Activated naive CD8-positive, alpha-beta T cell treated with anti-CD3 and anti-CD28 coated beads, Interleukin-2, amount 50 U/mL, for 16 hours (primary cell): ENCODE measurements at regions not wholly inside any gene's neighbourhood (a gene's known extent, or its start where the extent isn't known, plus 50 kb on each side); places are given as distances from the start of the nearest gene placed in this dataset.
"Not testable (repeated sequence)": the region's sequence is repeated elsewhere in the genome, so short reads cannot be mapped to it uniquely, and the experiment has no call there.

Experiments
- DNase-seq: peaks from one replicate; pipeline ENCODE4 v3.0.0-alpha.2; 2020; ENCODE audit warnings: low read depth, low spot score

DNA sequence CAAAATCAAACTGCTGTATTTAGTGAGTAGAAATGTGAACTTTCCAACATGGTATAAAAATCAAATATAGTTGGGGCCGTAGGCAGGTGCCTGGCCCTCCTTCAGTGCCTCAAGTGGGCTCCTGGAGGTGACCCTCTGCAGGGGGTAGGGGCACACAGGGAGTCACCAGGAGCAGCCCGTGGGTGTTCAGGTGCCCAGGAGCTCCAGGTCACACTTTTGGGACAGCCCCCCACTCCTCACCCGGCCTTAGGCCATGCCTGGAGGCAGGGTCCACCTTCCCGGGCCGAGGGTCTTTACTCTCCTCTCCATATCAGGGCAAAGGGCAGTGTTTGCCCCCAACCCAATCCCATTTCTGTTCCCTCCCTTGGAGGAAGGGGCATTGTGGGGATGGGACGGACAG is 108.0 kb upstream of the MTAP start:
- DNase-seq = no peak

DNA sequence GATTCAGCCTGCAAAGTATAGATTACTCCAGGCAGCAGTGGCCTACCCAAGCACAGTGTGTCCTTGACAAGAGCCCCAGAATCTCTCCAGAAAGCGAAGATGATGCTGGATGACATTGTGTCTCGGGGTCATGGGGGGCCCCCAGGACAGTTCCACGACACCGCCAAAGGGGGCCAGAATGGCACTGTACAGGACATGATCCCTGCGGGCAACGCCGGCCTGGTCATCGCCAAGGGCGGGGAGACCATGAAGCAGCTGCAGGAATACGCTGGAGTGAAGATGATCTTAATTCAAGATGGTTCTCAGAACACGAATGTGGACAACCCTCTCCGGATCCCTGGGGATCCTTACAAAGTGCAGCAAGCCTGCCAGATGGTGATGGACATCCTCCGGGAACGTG is 107.0 kb upstream of the MTAP start:
- DNase-seq = no peak

DNA sequence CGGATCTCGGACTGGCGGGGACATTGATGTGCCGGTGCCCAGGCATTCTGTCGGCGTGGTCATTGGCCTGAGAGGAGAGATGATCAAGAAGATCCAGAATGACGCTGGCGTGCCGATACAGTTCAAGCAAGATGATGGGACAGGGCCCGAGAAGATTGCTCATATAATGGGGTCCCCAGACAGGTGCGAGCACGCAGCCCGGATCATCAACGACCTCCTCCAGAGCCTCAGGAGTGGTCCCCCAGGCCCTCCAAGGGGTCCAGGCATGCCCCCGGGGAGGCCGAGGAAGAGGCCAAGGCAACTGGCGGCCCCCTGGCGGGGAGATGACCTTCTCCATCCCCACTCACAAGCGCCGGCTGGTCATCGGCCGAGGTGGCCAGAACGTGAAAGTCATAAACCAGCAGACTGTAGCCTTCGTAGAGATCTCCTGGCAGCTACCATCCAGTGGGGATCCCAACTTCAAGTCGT is 106.5 kb upstream of the MTAP start:
- no peak for DNase-seq

DNA sequence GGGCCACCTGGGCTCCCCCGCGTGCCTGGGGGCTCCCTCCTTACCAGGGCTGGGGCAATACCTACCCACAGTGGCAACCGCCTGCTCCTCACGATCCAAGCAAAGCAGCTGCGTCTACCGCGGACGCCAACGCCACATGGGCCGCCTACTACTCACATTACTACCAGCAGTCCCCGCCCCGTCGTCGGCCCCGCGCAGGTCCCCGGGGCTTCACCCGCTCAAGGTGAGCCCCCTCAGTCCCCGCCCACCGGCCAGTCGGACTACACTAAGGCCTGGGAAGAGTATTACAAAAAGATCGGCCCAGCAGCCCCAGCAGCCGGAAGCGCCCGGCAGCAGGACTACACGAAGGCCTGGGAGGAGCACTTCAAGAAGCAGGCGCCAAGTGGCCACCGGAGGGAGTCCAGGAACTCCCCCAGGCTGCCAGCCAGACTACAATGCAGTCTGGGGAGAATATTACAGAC is 106.0 kb upstream of the MTAP start:
- no peak for DNase-seq

DNA sequence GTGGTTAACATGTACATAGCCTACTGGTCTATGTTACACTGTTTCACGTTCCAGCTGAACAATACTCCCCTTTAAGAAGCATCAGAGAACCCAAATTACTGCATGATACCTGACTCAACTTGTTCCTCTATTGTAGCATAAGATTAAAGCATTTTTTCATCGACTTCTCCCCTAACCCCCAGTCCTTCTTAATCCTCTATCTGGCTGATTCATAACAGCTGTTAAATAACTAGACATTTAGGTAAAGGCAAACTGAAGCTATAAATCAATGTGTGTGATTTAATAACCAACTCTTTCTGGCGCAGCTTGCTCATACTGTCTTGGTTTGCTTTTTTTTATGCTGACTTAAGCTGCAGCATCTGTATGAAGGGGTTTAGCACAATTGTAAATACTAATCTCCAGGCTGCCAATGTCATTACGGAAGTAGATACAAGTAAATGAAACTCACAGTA is 94.2 kb upstream of the MTAP start:
- no peak for DNase-seq

DNA sequence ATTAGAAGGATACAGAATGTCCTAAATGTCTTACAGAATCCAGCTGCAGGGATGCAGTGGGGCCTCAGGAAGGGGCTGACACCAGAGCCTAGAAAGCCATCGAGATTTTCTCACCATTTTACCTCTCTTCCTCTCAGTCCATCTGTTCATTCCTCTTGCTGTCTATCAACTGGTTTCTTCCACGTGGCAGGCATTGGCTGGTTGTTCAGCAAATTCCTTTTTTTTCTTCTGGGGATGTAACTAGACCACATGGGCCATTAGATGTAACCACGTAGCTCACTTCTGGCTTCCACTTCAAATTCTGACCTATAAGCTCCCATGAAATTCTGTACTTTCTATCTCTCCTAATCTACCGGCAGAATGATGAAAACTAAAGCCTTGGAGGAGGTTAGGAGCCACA is 93.6 kb upstream of the MTAP start:
- no peak for DNase-seq

DNA sequence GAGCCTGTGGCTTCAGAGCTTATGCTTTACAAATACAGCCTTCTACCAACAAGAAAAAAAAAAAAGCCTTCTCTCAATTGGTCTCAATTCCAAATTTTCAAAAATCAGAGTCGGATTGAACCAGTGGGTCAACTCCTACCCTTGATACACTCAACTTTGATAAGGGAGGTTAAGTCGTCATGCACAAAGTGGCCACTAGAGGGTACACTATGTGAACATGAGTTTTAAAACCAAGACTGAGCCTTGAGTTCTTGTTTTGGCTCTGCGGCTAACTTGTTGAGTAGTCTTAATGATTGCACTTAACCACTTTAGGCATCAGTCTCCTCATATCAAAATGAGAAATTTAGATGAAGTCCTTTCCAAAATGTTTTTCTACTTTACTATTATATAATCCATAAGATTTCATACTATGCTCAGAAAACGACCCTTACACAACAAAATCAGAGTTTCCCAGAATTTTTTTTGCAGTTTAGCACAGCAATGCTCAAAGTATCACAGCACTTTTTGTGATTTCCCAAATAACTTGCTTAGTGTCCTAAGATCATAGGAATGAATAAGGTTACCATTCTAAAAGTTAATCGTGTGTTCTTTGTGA is 92.9 kb upstream of the MTAP start:
- DNase-seq = peak; percentile 46

DNA sequence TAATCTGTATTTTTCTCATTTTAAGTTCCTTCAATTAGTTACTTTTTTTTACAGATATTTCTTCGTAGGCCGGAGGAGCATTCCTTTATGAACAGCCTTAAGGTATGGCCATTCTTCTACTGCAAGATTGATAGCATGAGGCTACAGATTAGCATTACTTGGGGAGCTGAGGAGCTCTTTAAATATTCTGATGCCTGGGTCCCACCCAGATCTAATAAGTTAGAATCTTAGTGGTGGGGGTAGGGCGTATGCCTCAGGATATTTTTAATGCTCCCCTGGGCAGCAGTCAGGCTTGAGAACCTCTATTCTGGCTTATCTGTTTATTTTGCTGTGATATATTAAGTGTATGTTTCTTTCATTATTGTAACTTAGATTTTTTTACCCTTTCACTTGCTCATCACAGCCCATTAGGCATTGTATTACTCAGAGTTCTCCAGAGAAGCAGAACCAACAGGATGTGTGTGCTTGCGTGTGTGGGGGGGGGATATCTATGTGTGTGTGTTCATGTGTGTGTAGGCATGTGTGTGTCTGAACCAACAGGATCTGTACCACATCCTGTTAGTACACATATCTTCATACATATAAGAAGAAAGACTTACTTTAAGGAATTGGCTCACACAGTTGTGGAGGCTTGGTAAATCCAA is 91.8 kb upstream of the MTAP start:
- DNase-seq = no peak

DNA sequence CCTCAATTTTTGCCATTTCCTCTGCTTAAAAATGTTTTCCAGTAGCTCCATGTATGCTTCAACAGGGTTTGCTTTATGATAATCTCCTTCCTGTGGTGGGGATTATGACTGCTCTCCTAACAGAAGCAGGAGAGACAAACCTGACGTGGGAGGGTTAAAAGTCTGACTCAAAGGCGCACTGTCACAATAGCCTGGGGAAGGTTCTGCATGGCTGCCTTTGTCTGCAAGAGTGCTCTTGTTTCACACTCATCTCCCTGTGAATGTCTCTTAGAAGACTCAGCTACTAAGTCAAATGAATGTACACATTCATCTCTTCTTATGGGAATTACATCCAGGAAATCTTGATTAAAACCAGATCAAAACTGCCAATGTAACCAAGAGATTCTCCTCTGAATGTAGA is 90.9 kb upstream of the MTAP start:
- DNase-seq = no peak

DNA sequence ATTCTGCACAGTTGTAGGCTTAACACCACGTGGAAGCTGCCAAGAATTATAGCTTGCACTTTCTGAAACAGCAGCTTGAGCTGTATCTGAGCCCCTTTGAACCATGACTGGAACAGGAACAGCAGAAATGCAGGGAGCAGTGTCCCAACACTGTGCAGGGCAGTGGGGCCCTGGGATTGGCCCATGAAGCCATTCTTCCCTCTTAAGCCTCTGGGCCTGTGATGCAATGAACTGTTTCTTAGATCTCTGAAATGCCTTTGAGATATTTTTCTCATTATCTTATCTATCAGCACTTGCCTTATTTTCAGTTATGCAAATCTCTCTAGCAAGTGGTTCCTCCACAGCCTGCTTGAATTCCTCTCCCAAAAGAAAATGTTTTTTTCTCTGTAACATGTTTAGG is 87.0 kb upstream of the MTAP start:
- DNase-seq = no peak

DNA sequence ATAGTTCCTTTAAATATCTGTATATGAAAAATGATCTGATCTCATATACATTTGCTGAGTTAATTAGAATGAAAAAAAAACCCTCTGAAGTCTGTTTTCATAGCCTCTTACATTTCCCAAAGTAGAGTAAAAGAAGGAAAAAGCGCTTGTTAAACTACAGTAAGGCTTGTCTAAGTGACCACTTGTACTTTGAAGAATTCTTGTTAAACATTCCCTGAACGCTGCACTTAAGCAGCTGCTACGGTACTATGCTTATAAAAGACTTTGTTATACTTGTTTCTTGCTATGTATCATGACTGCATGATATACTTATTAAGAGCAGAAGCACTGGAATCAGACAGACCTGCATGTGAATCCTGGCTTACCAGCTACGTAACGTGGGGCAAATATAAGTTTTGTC is 81.7 kb upstream of the MTAP start:
- DNase-seq = no peak

DNA sequence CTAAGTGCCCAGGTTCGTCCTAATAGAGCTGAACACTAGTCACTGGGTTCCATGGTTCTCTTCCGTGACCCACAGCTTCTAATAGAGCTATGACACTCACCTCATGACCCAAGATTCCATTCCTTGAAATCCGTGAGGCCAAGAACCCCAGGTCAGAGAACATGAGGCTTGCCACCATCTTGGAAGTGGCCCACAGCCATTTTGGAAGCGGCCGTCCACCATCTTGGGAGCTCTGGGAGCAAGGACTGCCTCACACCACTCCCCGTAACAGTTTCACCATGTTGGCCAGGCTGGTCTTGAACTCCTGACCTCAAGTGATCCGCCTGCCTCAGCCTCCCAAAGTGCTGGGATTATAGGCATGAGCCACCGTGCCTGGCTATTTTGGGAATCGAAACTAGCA is 75.0 kb upstream of the MTAP start:
- DNase-seq = not testable (repeated sequence)

DNA sequence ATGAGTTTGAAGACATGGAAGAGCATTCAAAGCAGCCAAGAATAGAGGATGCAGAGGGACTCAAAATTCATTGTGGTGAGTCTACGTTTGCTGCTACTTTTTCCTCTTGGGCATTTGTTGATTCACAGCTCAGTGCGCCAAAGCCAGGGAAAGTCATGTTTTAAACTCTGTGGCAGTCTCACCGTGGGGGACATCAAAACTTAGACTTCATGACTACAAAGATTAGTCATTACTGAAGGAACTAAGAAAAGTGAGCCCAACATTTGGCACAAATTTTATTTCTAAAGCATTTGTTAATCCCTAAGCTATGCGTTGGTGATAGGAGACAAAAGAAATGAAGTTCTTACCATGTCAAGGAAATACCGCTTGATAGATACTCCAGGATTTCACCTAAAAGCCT is 73.7 kb upstream of the MTAP start:
- DNase-seq = no peak

DNA sequence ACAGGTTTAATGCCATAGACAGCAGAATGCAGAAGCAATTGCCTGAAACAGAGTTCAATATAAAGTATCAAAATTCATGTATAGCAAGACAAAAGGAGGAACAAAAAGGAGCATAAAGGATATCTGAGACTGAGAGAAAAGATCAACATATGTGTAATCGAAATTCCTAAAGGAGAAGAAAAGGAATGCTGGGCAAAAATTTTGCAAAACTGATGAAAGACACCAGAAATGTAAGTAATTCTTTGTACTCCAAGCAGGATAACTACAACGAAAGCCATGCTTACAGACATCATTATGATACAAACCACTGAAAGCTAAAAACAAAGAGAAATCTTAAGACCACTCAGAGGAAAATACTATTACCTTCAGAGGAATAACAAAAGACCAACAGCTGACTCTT is 72.8 kb upstream of the MTAP start:
- DNase-seq = no peak

DNA sequence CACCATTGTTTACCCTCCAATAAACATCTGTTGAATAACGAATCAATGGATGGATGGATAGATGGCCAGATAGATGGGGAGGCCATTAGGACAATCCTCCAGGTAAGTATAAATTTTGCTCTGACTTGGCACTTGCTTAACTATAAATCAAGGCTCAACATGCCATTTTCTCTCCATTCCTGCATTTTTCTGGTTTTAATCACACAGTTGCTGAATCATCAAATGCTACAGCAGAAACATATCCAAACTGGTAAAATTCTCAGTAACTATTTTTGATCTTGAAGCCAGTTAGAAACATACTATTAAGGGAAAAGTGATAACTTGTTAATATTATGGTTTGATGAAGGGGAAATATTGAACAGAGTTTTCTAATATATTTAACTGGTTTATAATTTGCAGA is 71.5 kb upstream of the MTAP start:
- DNase-seq = no peak

DNA sequence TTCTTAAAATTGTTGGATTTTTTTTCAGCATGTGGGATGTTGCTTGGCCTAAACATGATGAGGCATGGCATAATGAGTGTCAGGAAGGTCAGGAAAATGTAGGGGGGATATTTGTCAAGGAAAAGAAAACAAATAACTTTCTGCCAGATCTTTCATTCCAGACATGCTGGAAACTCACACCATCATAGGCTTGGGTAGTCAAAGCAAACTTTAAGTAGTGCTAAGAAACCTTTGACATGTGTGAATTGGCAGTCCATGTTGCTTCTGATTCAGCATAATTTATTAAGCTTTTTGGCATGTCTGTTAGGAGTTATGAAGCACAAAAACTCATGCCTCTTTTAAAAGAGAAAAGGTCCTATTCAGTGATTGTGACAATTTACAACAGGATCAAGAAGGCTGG is 61.3 kb upstream of the MTAP start:
- DNase-seq = no peak

DNA sequence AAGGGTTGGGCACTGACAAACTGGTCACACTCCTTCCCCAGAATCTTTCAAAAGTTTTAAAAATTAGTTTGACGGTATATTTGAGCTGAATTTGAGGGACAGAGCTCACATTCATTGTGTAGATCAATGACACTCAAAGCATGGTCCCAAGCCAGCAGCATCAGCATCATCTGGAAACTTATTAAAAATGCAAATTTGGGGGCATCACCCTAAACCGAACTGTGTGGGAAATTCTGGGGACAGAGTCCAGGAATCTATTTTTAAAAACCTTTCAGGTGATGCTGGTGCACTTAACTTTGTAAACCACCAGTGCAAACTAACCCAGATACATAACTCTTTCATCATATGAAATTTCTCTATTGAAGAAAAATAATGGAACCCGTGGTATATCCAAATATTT is 58.1 kb upstream of the MTAP start:
- DNase-seq = no peak

DNA sequence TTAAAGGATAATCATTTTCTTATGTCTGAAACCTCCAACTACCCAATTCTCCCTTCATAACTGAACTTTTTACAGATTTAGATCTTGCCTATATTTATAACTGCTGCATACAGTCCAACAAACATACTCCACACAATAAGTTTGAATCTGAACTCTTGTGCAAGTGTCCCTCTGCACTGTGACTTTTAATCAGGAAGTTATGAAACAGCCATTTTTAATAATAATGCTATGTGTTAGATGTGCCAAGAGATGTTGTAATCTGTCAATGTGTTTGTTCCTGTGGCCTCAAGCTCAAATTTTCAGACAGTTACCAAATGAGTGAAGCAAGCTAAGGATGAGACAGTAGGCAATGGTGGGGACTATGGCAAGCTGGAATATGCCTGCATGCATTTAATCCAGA is 57.6 kb upstream of the MTAP start:
- DNase-seq = no peak

DNA sequence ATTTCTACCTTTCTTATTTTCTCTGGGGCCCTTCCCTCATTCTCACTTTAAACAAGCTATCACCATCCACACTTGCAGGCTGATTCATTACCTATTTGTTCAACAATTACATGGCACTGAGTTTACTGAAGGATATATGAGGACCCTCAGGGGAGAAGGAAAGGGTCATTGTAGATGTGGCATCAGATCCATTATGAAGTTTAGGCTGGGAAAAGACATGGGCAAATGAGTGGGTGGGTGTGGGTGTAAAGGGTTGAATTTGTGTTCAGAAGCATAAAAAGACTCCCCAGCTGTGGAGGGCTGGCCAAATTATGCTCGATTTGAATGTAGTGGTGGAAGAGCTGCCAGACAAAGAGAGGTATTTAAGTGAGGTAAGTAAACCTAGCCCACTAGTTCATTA is 55.9 kb upstream of the MTAP start:
- DNase-seq = no peak

DNA sequence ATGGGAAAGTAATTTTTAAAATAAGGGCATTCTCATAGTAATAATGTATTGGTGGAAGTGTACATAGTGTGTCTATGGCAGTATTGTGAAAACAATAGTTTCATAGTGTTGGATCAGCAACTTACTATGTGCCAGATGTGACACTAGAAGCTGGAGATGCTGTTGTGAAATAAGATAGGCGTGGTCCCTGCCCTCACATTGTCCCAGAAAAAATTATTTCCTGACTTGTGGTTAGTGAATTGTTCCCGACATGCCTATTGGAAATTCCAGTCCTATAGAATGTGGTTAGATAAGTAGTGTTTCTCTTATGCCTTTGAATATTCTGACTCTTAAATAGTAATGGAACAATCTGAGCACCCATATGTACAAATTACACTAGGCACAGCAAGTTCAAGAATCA is 55.3 kb upstream of the MTAP start:
- DNase-seq = no peak

DNA sequence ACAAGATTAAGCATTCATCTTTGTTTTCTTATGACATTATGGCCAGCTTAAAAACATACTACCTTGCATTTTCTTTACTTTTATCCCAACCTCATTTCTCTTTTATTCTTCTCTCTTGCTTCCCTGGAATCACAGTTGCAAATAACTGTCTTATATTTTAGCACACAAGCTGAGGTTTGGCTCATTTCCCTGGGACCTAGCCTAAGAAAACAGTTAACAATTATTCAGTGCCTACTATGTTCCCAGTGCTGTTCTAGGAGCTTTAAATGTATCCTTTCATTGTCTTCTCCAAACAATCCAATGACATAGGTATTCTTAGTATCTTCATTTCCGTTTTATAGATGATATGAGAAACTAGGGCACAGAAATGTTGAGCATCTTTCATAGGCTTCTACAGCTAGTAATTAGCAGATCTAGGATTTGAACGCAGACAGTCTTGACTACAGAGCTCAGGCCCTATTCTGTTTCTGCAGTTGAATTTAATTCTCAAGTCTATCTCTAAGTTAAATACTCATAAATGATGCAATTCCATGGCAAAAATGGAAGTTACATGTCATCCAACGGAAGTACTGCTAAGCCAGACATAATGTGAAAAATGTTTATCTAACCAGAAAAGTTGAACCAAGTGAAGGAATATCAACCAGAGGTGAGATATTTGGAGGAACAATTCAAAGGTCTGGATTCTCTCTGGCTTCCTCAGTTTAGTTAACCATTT is 52.3 kb upstream of the MTAP start:
- DNase-seq = no peak

DNA sequence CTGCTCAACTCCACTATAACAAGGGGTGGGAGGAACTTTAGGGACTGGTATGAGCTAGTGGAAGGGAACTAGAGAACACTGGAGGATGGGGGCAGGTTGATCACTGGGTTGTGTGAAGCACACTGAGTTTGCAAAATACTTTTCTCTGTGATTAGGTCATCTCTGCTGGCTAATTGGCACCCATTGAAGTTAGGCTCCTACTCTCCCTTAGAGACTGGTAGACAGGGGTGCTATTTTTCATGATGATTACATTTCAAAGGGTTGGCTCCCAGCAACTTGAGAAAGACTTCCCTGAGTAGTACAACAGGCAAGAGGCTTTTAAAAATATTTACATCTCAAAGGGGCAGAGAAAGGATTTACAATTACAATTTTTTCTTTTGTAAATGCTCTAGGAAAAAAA is 50.4 kb upstream of the MTAP start:
- no peak for DNase-seq
